HUES64 (cell line): ENCODE measurements at regions not wholly inside any gene's neighbourhood (a gene's known extent, or its start where the extent isn't known, plus 50 kb on each side); places are given as distances from the start of the nearest gene placed in this dataset.

Experiments used
- H3K27ac ChIP-seq: 2 replicates; pipeline ENCODE4 v1.7.0; 2013; ENCODE audit warnings: low read depth, low read length, inconsistent platforms
- H3K27me3 ChIP-seq: 2 replicates; pipeline ENCODE4 v1.6.1; 2013; ENCODE audit warnings: mild to moderate bottlenecking, low read length; ENCODE audit not compliant: insufficient read depth
- H3K36me3 ChIP-seq: 2 replicates; pipeline ENCODE4 v1.6.1; 2013; ENCODE audit warnings: mild to moderate bottlenecking, low read length; ENCODE audit not compliant: insufficient read depth
- H3K4me1 ChIP-seq: 2 replicates; pipeline ENCODE4 v1.6.1; 2013; ENCODE audit warnings: mild to moderate bottlenecking, low read length, moderate library complexity; ENCODE audit not compliant: insufficient read depth
- H3K4me3 ChIP-seq: 2 replicates; pipeline ENCODE4 v1.5.1; 2013; ENCODE audit warnings: mild to moderate bottlenecking, low read length, moderate library complexity
- H3K9ac ChIP-seq: 2 replicates; pipeline ENCODE4 v1.6.1; 2013; ENCODE audit warnings: mild to moderate bottlenecking, low read depth, low read length
- H3K9me3 ChIP-seq: 2 replicates; pipeline ENCODE4 v1.6.1; 2013; ENCODE audit warnings: low read depth, low read length; ENCODE audit not compliant: insufficient read depth
- WGBS: fragments of 150-250, 120-280 bp; methylation state at CpG from one replicate; pipeline ENCODE4 v1.1.7; 2013; ENCODE audit warnings: missing lambda C conversion rate; 5-methylcytosine and 5-hydroxymethylcytosine counted together

- no peaks in the 10 kb centered on the region for H3K36me3 ChIP-seq
- H3K9ac ChIP-seq, result no peak overlapping the region
- no peak overlapping the region for H3K4me3 ChIP-seq
- no peaks in the 10 kb centered on the region for H3K27me3 ChIP-seq
- no CpG with 5 or more reads among the region's 1 CpG for WGBS
- H3K27ac ChIP-seq, result no peak overlapping the region
- no peaks in the 10 kb centered on the region for H3K9me3 ChIP-seq
- H3K4me1 ChIP-seq, result peaks cover 2% of the 10 kb centered on the region
These were observed 277.8 kb downstream of the ALX1 start for GRCh38 chr12:85557850-85558249.

GRCh38 chr12:85558684-85559083 lies 277.5 kb downstream of the RASSF9 start:
- no peak overlapping the region for H3K27ac ChIP-seq

GRCh38 chr12:85559127-85559526 lies 277.1 kb downstream of the RASSF9 start:
- Histone ChIP-seq H3K27ac (no peak overlapping the region), H3K4me1 (no peaks in the 10 kb centered on the region), H3K9ac (no peak overlapping the region), H3K27me3 (no peaks in the 10 kb centered on the region), H3K4me3 (no peak overlapping the region), H3K9me3 (no peaks in the 10 kb centered on the region), H3K36me3 (no peaks in the 10 kb centered on the region)
- no CpG with 5 or more reads among the region's 2 CpGs for whole genome bisulfite sequencing

More at GRCh38 chr12:85558684-85559083, 277.5 kb downstream of the RASSF9 start:
- no peaks in the 10 kb centered on the region for H3K4me1 ChIP-seq
- H3K36me3 ChIP-seq, result no peaks in the 10 kb centered on the region
- H3K4me3 ChIP-seq, result no peak overlapping the region
- no peak overlapping the region for H3K9ac ChIP-seq
- H3K27me3 ChIP-seq, result no peaks in the 10 kb centered on the region
- H3K9me3 ChIP-seq, result no peaks in the 10 kb centered on the region

- H3K36me3 ChIP-seq, result no peaks in the 10 kb centered on the region
- no peak overlapping the region for H3K9ac ChIP-seq
- no peaks in the 10 kb centered on the region for H3K4me1 ChIP-seq
- no peak overlapping the region for H3K27ac ChIP-seq
- H3K9me3 ChIP-seq, result no peaks in the 10 kb centered on the region
- no peaks in the 10 kb centered on the region for H3K27me3 ChIP-seq
- no peak overlapping the region for H3K4me3 ChIP-seq
These were observed 276.7 kb downstream of the RASSF9 start for GRCh38 chr12:85559536-85559935.

GRCh38 chr12:85562765-85563164 lies 273.4 kb downstream of the RASSF9 start:
- H3K36me3 ChIP-seq, result no peaks in the 10 kb centered on the region
- no peaks in the 10 kb centered on the region for H3K9me3 ChIP-seq
- H3K4me1 ChIP-seq, result no peaks in the 10 kb centered on the region
- no CpG with 5 or more reads among the region's 2 CpGs for WGBS
- no peak overlapping the region for H3K4me3 ChIP-seq
- no peak overlapping the region for H3K27ac ChIP-seq
- no peak overlapping the region for H3K9ac ChIP-seq
- no peaks in the 10 kb centered on the region for H3K27me3 ChIP-seq

GRCh38 chr12:85564786-85565185 lies 271.4 kb downstream of the RASSF9 start:
- Histone ChIP-seq H3K36me3 (no peaks in the 10 kb centered on the region), H3K27ac (no peak overlapping the region), H3K9me3 (no peaks in the 10 kb centered on the region), H3K4me3 (no peak overlapping the region), H3K9ac (no peak overlapping the region), H3K4me1 (no peaks in the 10 kb centered on the region), H3K27me3 (no peaks in the 10 kb centered on the region)
- 100% methylated on average over 4 of the region's 4 CpGs for WGBS

- no peak overlapping the region for H3K4me3 ChIP-seq
- no peak overlapping the region for H3K27ac ChIP-seq
- 94% methylated on average over 5 of the region's 6 CpGs for WGBS
- no peaks in the 10 kb centered on the region for H3K27me3 ChIP-seq
- H3K36me3 ChIP-seq, result no peaks in the 10 kb centered on the region
- H3K9me3 ChIP-seq, result no peaks in the 10 kb centered on the region
- no peak overlapping the region for H3K9ac ChIP-seq
- H3K4me1 ChIP-seq, result no peaks in the 10 kb centered on the region
These were observed 267.7 kb downstream of the RASSF9 start for GRCh38 chr12:85568395-85569103.

GRCh38 chr12:85569261-85569660 lies 266.9 kb downstream of the RASSF9 start:
- H3K9ac ChIP-seq, result no peak overlapping the region
- H3K9me3 ChIP-seq, result no peaks in the 10 kb centered on the region
- H3K27me3 ChIP-seq, result no peaks in the 10 kb centered on the region
- H3K4me3 ChIP-seq, result no peak overlapping the region
- no peaks in the 10 kb centered on the region for H3K36me3 ChIP-seq
- 94% methylated on average over 3 of the region's 3 CpGs for WGBS
- H3K27ac ChIP-seq, result no peak overlapping the region
- no peaks in the 10 kb centered on the region for H3K4me1 ChIP-seq

- Histone ChIP-seq H3K4me3 (no peak overlapping the region), H3K27ac (no peak overlapping the region), H3K4me1 (peaks cover 10% of the 10 kb centered on the region), H3K9ac (no peak overlapping the region), H3K36me3 (no peaks in the 10 kb centered on the region), H3K27me3 (no peaks in the 10 kb centered on the region), H3K9me3 (no peaks in the 10 kb centered on the region)
- WGBS, result no CpG with 5 or more reads among the region's 1 CpG
These were observed 263.3 kb downstream of the RASSF9 start for GRCh38 chr12:85572956-85573355.

- Histone ChIP-seq H3K36me3 (no peaks in the 10 kb centered on the region), H3K27ac (no peak overlapping the region), H3K27me3 (no peaks in the 10 kb centered on the region), H3K4me1 (peaks cover 10% of the 10 kb centered on the region), H3K4me3 (no peak overlapping the region), H3K9ac (no peak overlapping the region), H3K9me3 (no peaks in the 10 kb centered on the region)
- WGBS, result 95% methylated on average over 2 of the region's 3 CpGs
These were observed 262.5 kb downstream of the RASSF9 start for GRCh38 chr12:85573635-85574214.

- Histone ChIP-seq H3K9ac (no peak overlapping the region), H3K4me1 (peaks cover 10% of the 10 kb centered on the region), H3K9me3 (no peaks in the 10 kb centered on the region), H3K4me3 (no peak overlapping the region), H3K27me3 (no peaks in the 10 kb centered on the region), H3K36me3 (no peaks in the 10 kb centered on the region), H3K27ac (no peak overlapping the region)
- 94% methylated on average over 2 of the region's 3 CpGs for WGBS
These were observed 261.9 kb downstream of the RASSF9 start for GRCh38 chr12:85574291-85574690.
